ENCODE measurements at regions not wholly inside any gene's neighbourhood (a gene's known extent, or its start where the extent isn't known, plus 50 kb on each side); places are given as distances from the start of the nearest gene placed in this dataset.

DNA sequence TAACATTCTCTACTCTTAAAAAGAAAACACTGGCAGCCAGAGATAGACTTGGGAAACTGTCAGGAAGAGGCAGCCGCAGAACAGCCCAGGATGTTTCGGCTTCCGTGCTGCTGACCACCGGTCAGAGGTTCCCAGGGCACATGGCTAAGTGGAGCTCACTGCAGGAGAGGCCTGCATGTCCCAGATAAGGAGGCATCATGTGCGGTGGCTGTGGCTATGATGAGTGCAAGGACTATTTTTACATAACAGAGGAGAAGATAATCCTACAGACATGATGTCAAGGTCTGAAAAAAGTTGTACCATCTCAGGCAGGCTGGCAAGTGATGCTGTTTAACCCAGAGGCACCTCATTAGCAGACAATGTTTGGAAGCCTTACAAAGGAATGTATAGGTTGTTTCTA is 252.3 kb downstream of the CYRIA start:
- no peaks in the 10 kb centered on the region for H3K79me2 ChIP-seq (ENCODE audit: insufficient read depth, low read length)
- H3K9me2 ChIP-seq (replicated peaks; ENCODE audit: low read depth, low read length) = no peaks in the 10 kb centered on the region
- no peaks in the 10 kb centered on the region for H4K20me1 ChIP-seq (ENCODE audit: insufficient read depth, low read length, poor library complexity, severe bottlenecking)
- TF ChIP-seq EZH2phosphoT487 (IDR thresholded peaks at IDR 0.05; ENCODE audit: borderline replicate concordance) = no peak
- TF ChIP-seq, protein P1, sequence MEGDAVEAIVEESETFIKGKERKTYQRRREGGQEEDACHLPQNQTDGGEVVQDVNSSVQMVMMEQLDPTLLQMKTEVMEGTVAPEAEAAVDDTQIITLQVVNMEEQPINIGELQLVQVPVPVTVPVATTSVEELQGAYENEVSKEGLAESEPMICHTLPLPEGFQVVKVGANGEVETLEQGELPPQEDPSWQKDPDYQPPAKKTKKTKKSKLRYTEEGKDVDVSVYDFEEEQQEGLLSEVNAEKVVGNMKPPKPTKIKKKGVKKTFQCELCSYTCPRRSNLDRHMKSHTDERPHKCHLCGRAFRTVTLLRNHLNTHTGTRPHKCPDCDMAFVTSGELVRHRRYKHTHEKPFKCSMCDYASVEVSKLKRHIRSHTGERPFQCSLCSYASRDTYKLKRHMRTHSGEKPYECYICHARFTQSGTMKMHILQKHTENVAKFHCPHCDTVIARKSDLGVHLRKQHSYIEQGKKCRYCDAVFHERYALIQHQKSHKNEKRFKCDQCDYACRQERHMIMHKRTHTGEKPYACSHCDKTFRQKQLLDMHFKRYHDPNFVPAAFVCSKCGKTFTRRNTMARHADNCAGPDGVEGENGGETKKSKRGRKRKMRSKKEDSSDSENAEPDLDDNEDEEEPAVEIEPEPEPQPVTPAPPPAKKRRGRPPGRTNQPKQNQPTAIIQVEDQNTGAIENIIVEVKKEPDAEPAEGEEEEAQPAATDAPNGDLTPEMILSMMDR (conservative IDR thresholded peaks at IDR 0.05; ENCODE audit: low read length) = no peak
- H3F3A ChIP-seq (ENCODE audit: low read depth) = no peaks in the 10 kb centered on the region
- peaks cover 11% of the 10 kb centered on the region for H3K4me1 ChIP-seq (ENCODE audit: insufficient read depth, low read length, poor library complexity, severe bottlenecking)
- no peak overlapping the region for H3K9ac ChIP-seq (ENCODE audit: low read depth, low read length, poor library complexity, severe bottlenecking)
- H3K4me3 ChIP-seq (ENCODE audit: low read length, poor library complexity, severe bottlenecking) = no peak overlapping the region
- H3K36me3 ChIP-seq (ENCODE audit: insufficient read depth, low read length) = no peaks in the 10 kb centered on the region
- H3K4me2 ChIP-seq (ENCODE audit: low read depth, low read length, poor library complexity, severe bottlenecking) = no peak overlapping the region
- peaks cover 4% of the 10 kb centered on the region for H3K9me3 ChIP-seq (ENCODE audit: insufficient read depth, low read depth, low read length)
- H2AFZ ChIP-seq (ENCODE audit: low read length) = no peak overlapping the region
- no peaks in the 10 kb centered on the region for H3K27me3 ChIP-seq (ENCODE audit: insufficient read depth, low read length, poor library complexity, severe bottlenecking)

DNA sequence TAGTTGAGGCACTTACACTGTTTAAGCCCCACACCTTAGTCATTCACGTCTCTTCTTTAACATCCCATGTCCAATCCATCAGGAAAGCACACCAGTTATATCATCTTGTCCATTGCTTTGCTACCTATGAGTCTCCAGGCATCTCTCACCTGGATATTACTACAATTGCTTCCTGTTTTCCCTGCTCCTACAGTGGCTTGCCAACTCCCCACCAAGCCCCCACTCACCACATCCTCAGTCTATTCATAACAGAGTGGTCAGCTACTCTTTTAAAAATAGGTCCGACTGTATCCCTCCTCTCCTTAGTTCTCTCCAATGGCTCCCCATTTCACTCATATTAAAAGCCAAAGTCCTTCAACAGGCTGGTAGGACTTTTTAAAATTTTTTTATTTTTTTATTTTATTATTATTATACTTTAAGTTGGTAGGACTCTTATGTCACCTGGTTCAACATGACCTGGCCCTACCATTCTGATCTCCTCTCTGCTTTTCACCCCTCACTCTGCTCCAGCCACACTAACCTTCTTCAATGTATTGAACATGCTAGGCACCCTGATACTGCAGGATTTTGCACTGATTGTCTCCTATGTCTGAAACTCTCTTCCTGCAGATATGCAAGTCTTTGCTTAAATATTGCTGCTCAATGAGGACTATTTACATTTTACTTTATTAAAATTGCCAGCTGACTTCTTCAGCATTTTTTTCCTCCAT is 253.2 kb downstream of the CYRIA start:
- Histone ChIP-seq H3K4me1 (ENCODE audit: insufficient read depth, low read length, poor library complexity, severe bottlenecking) (peaks cover 11% of the 10 kb centered on the region), H3F3A (ENCODE audit: low read depth) (no peaks in the 10 kb centered on the region), H3K79me2 (ENCODE audit: insufficient read depth, low read length) (no peaks in the 10 kb centered on the region), H2AFZ (ENCODE audit: low read length) (no peak overlapping the region), H3K4me2 (ENCODE audit: low read depth, low read length, poor library complexity, severe bottlenecking) (no peak overlapping the region), H3K9ac (ENCODE audit: low read depth, low read length, poor library complexity, severe bottlenecking) (no peak overlapping the region), H3K9me3 (ENCODE audit: insufficient read depth, low read depth, low read length) (peaks cover 4% of the 10 kb centered on the region), H4K20me1 (ENCODE audit: insufficient read depth, low read length, poor library complexity, severe bottlenecking) (no peaks in the 10 kb centered on the region), H3K9me2 (replicated peaks; ENCODE audit: low read depth, low read length) (no peaks in the 10 kb centered on the region), H3K27me3 (ENCODE audit: insufficient read depth, low read length, poor library complexity, severe bottlenecking) (no peaks in the 10 kb centered on the region), H3K4me3 (ENCODE audit: low read length, poor library complexity, severe bottlenecking) (no peak overlapping the region), H3K36me3 (ENCODE audit: insufficient read depth, low read length) (no peaks in the 10 kb centered on the region)
- TF ChIP-seq, protein P1 (conservative IDR thresholded peaks at IDR 0.05; ENCODE audit: low read length) = no peak
- no peak for TF ChIP-seq EZH2phosphoT487 (IDR thresholded peaks at IDR 0.05; ENCODE audit: borderline replicate concordance)

DNA sequence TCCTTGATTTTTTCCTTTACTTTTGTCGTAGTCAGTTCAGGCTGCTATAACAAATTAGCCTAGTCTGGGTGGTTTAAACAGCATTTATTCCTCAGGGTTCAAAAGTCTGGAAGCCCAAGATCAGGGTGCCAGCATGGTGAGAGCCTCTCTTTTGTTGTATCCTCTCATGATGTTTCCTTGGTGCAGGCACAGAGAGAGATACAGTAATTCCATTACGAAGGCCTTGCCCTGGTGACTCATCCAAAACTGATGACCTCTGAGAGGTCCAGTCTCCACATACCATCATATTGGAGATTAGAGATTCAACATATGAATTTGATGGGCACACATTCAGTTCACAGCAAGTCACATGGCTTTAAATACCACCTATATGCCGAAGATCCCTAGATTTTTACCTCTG is 253.8 kb downstream of the CYRIA start:
- Histone ChIP-seq H3K9ac (ENCODE audit: low read depth, low read length, poor library complexity, severe bottlenecking) (no peak overlapping the region), H3K36me3 (ENCODE audit: insufficient read depth, low read length) (no peaks in the 10 kb centered on the region), H3K4me1 (ENCODE audit: insufficient read depth, low read length, poor library complexity, severe bottlenecking) (peaks cover 15% of the 10 kb centered on the region), H3K27me3 (ENCODE audit: insufficient read depth, low read length, poor library complexity, severe bottlenecking) (no peaks in the 10 kb centered on the region), H3F3A (ENCODE audit: low read depth) (no peaks in the 10 kb centered on the region), H4K20me1 (ENCODE audit: insufficient read depth, low read length, poor library complexity, severe bottlenecking) (no peaks in the 10 kb centered on the region), H3K4me3 (ENCODE audit: low read length, poor library complexity, severe bottlenecking) (no peak overlapping the region), H3K9me3 (ENCODE audit: insufficient read depth, low read depth, low read length) (peaks cover under 1% of the 10 kb centered on the region; the same call in 1 of the 2 replicates), H3K9me2 (replicated peaks; ENCODE audit: low read depth, low read length) (no peaks in the 10 kb centered on the region), H2AFZ (ENCODE audit: low read length) (no peak overlapping the region), H3K4me2 (ENCODE audit: low read depth, low read length, poor library complexity, severe bottlenecking) (no peak overlapping the region), H3K79me2 (ENCODE audit: insufficient read depth, low read length) (no peaks in the 10 kb centered on the region)
- TF ChIP-seq, protein P1 (conservative IDR thresholded peaks at IDR 0.05; ENCODE audit: low read length) = no peak
